HG03558 (cell line): ENCODE measurements at regions not wholly inside any gene's neighbourhood (a gene's known extent, or its start where the extent isn't known, plus 50 kb on each side); places are given as distances from the start of the nearest gene placed in this dataset.

Experiments used
- ATAC-seq: cut with Tn5 transposase; IDR thresholded peaks from one replicate; pipeline ENCODE4 v1.9.1; 2021; ENCODE audit warnings: moderate number of reproducible peaks; ENCODE audit not compliant: unreplicated experiment; ENCODE audit errors: extremely low read depth

DNA sequence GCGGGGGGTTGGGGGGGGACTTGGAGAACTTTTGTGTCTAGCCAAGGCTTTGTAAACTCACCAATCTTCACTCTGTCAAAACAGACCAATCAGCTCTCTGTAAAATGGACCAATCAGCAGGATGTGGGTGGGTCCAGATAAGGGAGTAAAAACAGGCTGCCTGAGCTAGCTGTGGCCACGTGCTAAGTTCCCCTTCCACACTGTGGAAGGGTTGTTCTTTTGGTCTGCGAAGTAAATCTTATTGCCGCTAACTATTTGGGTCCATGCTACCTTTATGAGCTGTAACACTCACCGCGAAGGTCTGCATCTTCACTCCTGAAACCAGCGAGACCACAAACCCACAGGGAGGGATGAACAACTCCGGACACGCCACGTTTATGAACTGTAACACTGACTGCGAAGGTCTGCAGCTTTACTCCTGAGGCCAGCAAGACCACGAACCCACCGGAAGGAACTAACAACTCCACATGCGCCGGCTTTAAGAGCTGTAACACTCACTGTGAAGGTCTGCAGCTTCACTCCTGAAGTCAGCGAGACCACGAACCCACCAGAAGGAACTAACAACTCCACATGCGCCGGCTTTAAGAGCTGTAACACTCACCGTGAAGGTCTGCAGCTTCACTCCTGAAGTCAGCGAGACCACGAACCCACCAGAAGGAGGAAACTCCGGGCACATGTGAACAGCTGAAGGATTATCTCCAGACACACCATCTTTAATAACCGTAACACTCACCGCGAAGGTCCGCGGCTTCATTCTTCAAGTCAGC lies 186.6 kb downstream of the ID4 start:
- ATAC-seq: peak; percentile 68

- ATAC-seq: no peak
Measured at GRCh38 chr6:20024316-20024673, 187.1 kb downstream of the ID4 start.

DNA sequence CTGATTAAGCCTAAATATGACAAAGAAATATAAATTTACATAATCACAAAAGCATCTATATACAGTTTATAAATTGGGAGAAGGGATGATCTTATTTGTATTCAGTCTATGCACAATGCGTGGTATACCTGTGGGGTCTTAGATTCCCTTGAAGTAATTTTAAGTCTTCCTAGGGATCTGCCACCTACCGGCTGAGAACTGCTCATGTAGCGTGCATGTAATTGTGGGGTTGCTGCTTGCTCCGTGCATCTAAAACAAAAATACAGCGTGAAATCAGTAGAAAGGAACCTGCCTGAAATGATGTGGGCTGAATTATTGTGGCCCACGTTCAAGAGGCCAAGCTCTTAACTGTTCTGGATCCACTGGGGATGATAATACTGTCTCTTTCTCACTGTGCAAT lies 187.3 kb downstream of the MBOAT1 start:
- ATAC-seq: no peak

DNA sequence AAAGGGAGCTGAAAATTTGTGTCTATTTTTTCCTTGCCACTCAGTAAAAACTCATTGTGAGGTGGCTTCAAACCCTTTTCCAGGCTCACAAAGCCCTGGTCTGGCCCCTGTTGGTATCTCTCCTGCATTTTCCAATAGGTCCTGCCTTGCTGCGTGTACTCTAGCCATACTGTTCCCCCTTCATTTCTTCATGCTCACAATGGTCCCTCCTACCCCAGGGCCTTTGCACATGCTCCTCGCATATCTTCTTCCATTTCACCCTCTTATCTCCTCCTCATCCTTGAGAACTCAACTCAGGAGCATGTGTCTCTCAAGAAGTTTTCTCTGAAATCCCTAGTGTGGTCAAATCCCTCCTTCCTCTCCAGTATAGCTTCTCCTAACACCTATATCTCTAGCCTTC lies 186.6 kb downstream of the MBOAT1 start:
- no peak for ATAC-seq

- ATAC-seq: no peak
Measured at GRCh38 chr6:20028143-20028542, 184.1 kb downstream of the MBOAT1 start.

- no peak for ATAC-seq
Measured at GRCh38 chr6:20028562-20028961, 183.7 kb downstream of the MBOAT1 start.

DNA sequence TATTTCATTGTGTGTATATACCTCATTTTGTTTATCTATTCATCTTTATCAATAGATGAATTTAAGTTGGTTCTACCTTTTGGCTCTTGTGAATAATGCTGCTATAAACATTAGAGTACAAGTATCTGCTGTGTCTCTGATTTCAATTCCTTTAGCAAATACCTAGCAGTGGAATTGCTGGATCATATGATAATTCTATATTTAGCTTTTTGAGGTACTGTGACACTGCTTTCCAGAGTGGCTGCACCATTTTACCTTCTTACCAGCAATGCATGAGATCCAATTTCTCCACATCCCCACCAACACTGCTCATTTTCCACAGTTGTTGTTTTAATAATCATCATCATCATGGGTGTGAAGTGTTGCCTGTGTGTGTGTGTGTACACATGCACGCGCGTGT lies 182.3 kb downstream of the MBOAT1 start:
- no peak for ATAC-seq

DNA sequence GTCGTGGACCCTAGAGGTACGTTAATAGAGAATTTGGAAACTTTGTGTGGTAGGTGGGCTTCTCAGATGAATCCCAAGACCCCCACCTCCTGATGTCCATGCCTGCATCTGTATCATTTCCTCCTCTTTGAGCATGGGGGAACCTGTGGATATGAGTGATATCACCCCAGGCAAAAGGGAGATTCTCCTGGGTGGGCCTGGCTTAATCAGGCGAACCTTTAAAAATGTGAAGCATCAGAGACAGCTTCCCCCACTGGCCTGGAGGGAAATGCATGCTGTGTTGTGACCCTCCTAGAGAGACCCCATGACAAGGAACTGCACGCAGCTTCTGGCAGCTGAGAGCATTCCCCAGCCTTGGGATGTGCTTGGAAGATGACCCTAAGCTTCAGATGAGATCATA lies 180.9 kb downstream of the MBOAT1 start:
- ATAC-seq: no peak

DNA sequence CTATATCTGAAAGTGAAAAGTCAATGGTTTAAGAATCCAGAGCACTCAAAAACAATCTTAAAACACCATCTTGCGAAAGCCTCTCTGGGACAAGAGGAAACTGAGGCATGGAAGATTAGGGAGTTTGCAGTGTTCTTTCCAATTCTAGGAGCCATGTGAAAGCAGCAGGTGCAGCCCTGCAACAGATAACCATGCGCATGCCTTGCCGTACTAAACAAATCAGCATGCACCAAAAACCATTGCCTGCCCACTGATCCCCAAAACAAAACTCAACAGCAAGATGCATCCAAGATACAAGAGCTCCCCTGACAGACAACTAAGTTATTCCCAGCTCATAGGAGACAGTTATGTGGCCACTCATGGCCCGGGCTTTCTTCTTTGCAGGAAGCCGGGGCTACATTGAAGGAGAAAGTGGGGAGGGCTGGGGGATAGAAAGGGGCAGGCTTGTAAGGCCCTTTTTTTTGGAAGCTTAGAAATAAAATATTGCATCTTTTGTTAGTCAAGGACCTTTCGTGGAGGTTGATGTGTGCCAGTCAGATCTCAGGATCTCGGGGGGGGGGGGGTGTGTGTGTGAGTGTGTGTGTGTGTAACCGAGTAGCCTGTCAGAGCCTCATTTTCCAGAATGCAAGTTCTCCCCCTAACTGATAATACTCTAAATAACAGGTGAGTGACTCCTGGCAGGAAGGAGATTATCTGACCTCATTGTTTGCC lies 178.4 kb downstream of the MBOAT1 start:
- ATAC-seq: no peak

DNA sequence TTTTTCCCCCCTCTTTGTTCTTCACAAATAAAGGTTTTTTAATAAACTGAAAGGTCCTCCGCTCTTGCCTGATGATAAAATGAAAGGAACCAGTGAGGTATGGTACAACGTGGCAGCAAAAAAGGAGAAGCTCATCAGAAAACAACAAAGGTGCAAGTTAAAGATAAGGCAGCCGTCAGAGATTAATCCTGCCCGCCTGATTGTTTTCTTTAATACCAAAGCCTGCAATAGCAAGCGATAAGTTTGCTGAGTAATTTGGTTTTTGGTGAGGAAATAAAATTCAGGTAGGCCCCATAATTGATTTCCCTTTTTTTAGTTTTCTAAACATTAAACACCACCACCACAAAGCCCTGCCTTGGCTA lies 177.9 kb downstream of the MBOAT1 start:
- ATAC-seq: no peak

- no peak for ATAC-seq
Measured at GRCh38 chr6:20036141-20036677, 176.1 kb downstream of the MBOAT1 start.

DNA sequence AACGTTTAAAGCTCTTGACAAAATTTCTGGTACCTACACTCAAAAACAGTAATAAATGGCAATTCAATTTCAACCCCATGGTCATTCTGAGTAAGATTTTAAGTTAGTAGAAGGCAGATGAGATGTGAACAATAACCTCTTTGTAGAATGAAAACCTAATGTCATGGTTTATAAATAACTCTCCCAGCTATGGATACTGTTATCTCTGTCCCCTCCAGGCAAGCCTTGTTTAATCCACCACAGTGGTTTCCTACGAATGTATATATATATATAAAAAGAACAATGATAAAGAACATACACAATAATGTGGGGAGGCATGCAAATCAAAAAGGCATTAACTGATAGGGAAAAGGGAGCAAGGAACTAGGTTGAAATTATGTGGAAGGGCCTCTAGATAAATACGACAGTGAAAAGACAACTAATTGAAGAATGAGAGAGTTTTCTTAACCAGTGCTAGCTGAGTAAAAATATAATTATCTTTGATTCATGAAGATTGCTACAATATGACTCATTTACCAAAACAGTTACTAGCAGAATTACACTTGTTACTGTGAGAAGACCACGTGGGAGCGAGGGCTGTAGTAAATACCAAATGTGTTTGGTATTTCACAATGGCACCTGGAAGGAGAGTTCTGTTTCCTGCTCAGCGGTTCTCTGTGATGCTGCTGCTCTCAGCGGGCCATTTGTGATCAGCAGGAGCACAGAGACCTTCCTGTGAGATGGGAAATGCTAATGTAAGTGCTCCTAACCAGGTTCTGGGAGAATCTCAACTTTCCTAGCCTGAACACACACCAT lies 173.7 kb downstream of the MBOAT1 start:
- ATAC-seq: no peak

DNA sequence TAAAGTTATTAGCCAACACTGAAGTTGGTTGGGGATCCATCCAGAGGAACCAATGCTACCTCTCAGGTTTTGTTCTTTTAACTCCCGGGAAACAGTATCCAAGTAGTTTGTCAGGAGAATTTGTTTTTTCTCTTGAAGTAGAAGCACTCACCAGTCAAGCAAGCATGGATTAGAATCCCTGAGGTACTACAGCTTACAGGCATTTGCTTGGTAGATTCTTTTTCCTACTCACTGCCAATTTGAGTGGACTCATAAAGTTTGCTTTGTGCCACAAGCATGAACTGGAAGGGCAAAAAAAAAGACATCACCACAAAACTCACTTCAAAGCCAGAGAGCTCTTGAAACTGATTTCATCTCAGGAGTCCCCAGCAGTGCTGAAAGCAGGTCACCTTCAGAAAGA lies 167.4 kb downstream of the MBOAT1 start:
- ATAC-seq: no peak
